HCT116 (cell line): ENCODE measurements at regions not wholly inside any gene's neighbourhood (a gene's known extent, or its start where the extent isn't known, plus 50 kb on each side); places are given as distances from the start of the nearest gene placed in this dataset.

Experiments used
- ATAC-seq: fragments of 200-7000 bp; cut with Tn5 transposase; 2 replicates; pipeline ENCODE4 v1.9.1; 2020; ENCODE audit warnings: mild to moderate bottlenecking, moderate library complexity
- BruUV-seq: library from RNA; stranded (reverse); fragments of 400-500 nt; replicated peaks from 2 replicates; lab custom pipeline; 2021; lab: Mats Ljungman, UMichigan
- CTCF ChIA-PET: fragments of 300-600 bp; sonication (Branson Sonifier 250); formaldehyde crosslinking; loops from one replicate; lab custom pipeline; 2021; ENCODE audit warnings: antibody characterized with exemption; lab: Charles Lee
- POLR2A ChIA-PET: fragments of 300-600, 350-600 bp; sonication (Branson Sonifier 250); formaldehyde crosslinking; loops from one replicate; lab custom pipeline; 2021; ENCODE audit warnings: antibody characterized with exemption; lab: Charles Lee
- RAD21 ChIA-PET, 2 experiments: fragments of 300-600 bp; sonication (Branson Sonifier 250); formaldehyde crosslinking; loops; one replicate each; lab custom pipeline; 2023; ENCODE audit warnings: low total read pairs in 2 of 2; ENCODE audit not compliant: uncharacterized antibody in 2 of 2, unreplicated experiment in 2 of 2, low non-redundant PET in 1 of 2; lab: Charles Lee
- DNase-seq: peaks from one replicate; pipeline ENCODE4 v3.0.0-alpha.2; 2010; ENCODE audit warnings: low read depth, low spot score
- H2AFZ ChIP-seq: fragments of 200-600 bp; shearing (Covaris generic), sonication (generic); 2 replicates; pipeline ENCODE4 v1.6.1; 2017; ENCODE audit warnings: low read depth, mixed run types, mixed read lengths, antibody characterized with exemption, low read length; ENCODE audit not compliant: poor library complexity, severe bottlenecking
- H3K27ac ChIP-seq: 2 replicates; pipeline ENCODE4 v1.5.1; 2012; ENCODE audit warnings: low read depth, low read length
- H3K27me3 ChIP-seq: fragments of 200-600 bp; sonication (generic); 2 replicates; pipeline ENCODE4 v1.6.1; 2016; ENCODE audit warnings: mixed run types, low read length, mixed read lengths; ENCODE audit not compliant: insufficient read depth
- H3K36me3 ChIP-seq, 2 experiments: fragments of 200-500 bp in 1 of 2; fragments of 200-600 bp in 1 of 2; sonication (Bioruptor generic) in 1 of 2; sonication (generic) in 1 of 2; 2 replicates each; pipeline versions ENCODE4 v1.5.1 to v1.6.1; 2014 to 2016; ENCODE audit warnings: low read length in 2 of 2, inconsistent platforms in 1 of 2, mixed read lengths in 1 of 2, mixed run types in 1 of 2; ENCODE audit not compliant: insufficient read depth in 2 of 2, control insufficient read depth in 1 of 2
- H3K4me1 ChIP-seq, 2 experiments: fragments of 200-600 bp in 1 of 2; sonication (generic) in 1 of 2; 2 replicates each; pipeline versions ENCODE4 v1.5.1 to v1.6.1; 2012 to 2017; ENCODE audit warnings: low read length in 2 of 2, inconsistent platforms in 1 of 2, mild to moderate bottlenecking in 1 of 2, mixed read lengths in 1 of 2, mixed run types in 1 of 2, moderate library complexity in 1 of 2; ENCODE audit not compliant: insufficient read depth in 2 of 2, control insufficient read depth in 1 of 2
- H3K4me2 ChIP-seq: fragments of 200-600 bp; sonication (generic); 2 replicates; pipeline ENCODE4 v1.6.1; 2017; ENCODE audit warnings: mixed run types, low read length, mixed read lengths
- H3K4me3 ChIP-seq, 2 experiments: fragments of 200-600 bp in 1 of 2; sonication (generic) in 1 of 2; replicated peaks in 1 of 2; 2 replicates each; pipeline ENCODE4 v1.5.1; 2011 to 2016; ENCODE audit warnings: low read length in 2 of 2, control low read depth in 1 of 2, low read depth in 1 of 2, mild to moderate bottlenecking in 1 of 2, mixed read lengths in 1 of 2, mixed run types in 1 of 2
- H3K79me2 ChIP-seq: fragments of 200-600 bp; sonication (generic); 2 replicates; pipeline ENCODE4 v1.6.1; 2017; ENCODE audit warnings: mild to moderate bottlenecking, mixed run types, low read length, moderate library complexity, mixed read lengths; ENCODE audit not compliant: insufficient read depth
- H3K9ac ChIP-seq: fragments of 200-600 bp; sonication (generic); 2 replicates; pipeline ENCODE4 v1.6.1; 2016; ENCODE audit warnings: low read length, mixed read lengths
- H3K9me2 ChIP-seq: fragments of 200-600 bp; sonication (generic), shearing (Covaris generic); 2 replicates; pipeline ENCODE4 v1.6.1; 2017; ENCODE audit warnings: mixed run types, mild to moderate bottlenecking, moderate library complexity; ENCODE audit not compliant: insufficient read depth
- H3K9me3 ChIP-seq, 2 experiments: fragments of 200-500 bp in 1 of 2; fragments of 200-600 bp in 1 of 2; sonication (Bioruptor generic) in 1 of 2; sonication (generic) in 1 of 2; 2 replicates each; pipeline ENCODE4 v1.6.1; 2014 to 2017; ENCODE audit warnings: low read length in 2 of 2, mixed read lengths in 2 of 2, inconsistent platforms in 1 of 2, low read depth in 1 of 2, mild to moderate bottlenecking in 1 of 2, mixed run types in 1 of 2, moderate library complexity in 1 of 2; ENCODE audit not compliant: control insufficient read depth in 1 of 2, insufficient read depth in 1 of 2
- H4K20me1 ChIP-seq: fragments of 200-600 bp; sonication (generic), shearing (Covaris generic); 2 replicates; pipeline ENCODE4 v1.6.1; 2017; ENCODE audit warnings: mixed run types, mild to moderate bottlenecking, moderate library complexity; ENCODE audit not compliant: insufficient read depth
- CBX3 ChIP-seq: IDR thresholded peaks from 2 replicates; pipeline ENCODE4 v1.6.1; 2012; ENCODE audit warnings: low read depth
- ELF1 ChIP-seq: IDR thresholded peaks from 2 replicates; pipeline ENCODE4 v1.6.1; 2012; ENCODE audit warnings: low read depth, borderline replicate concordance
- EZH2phosphoT487 ChIP-seq: fragments of 200-600 bp; IDR thresholded peaks from 2 replicates; pipeline ENCODE4 v1.6.1; 2018; ENCODE audit warnings: antibody characterized with exemption, borderline replicate concordance
- POLR2A ChIP-seq: IDR thresholded peaks from 2 replicates; pipeline ENCODE4 v1.7.0; 2011; ENCODE audit warnings: borderline replicate concordance; ENCODE audit not compliant: insufficient read depth, insufficient read length; ENCODE audit errors: extremely low read depth
- RAD21 ChIP-seq: IDR thresholded peaks from 2 replicates; pipeline ENCODE4 v1.6.1; 2012; ENCODE audit warnings: low read depth, mild to moderate bottlenecking
- SIN3A ChIP-seq: IDR thresholded peaks from 2 replicates; pipeline ENCODE4 v1.6.1; 2012; ENCODE audit warnings: low read depth
- SRF ChIP-seq: IDR thresholded peaks from 2 replicates; pipeline ENCODE4 v1.6.1; 2012; ENCODE audit warnings: low read depth
- ZBTB33 ChIP-seq: IDR thresholded peaks from 2 replicates; pipeline ENCODE4 v1.6.1; 2011; ENCODE audit warnings: mild to moderate bottlenecking, low read length, moderate library complexity; ENCODE audit not compliant: insufficient replicate concordance; ENCODE audit errors: extremely low read depth
- ZFX ChIP-seq: fragments of 450-650 bp; IDR thresholded peaks from 2 replicates; pipeline ENCODE4 v1.6.1; 2017
- ZNF274 ChIP-seq: fragments of 200-500 bp; sonication (Bioruptor generic); IDR thresholded peaks from 2 replicates; pipeline ENCODE4 v1.6.1; 2014; ENCODE audit warnings: mild to moderate bottlenecking, low read depth, low read length, inconsistent platforms
- intact Hi-C: fragments of 100-400 bp; cut with micrococcal nuclease; formaldehyde crosslinking; loops from 2 replicates; pipeline ENCODE4 v1.10.0; 2022
- TF ChIP-seq, protein P1 (sequence below), 3 experiments: fragments of 200-600 bp in 1 of 3; sonication (generic) in 1 of 3; IDR thresholded peaks in 2 of 3; conservative IDR thresholded peaks in 1 of 3; 2 replicates each; pipeline ENCODE4 v1.5.1; 2012 to 2017; ENCODE audit warnings: low read depth in 2 of 3, low read length in 2 of 3, antibody characterized with exemption in 1 of 3, borderline replicate concordance in 1 of 3, control low read depth in 1 of 3, mild to moderate bottlenecking in 1 of 3, mixed read lengths in 1 of 3, mixed run types in 1 of 3, moderate library complexity in 1 of 3; ENCODE audit not compliant: insufficient read depth in 1 of 3
- TF ChIP-seq, protein P2 (sequence below): IDR thresholded peaks from 2 replicates; pipeline ENCODE4 v1.6.1; 2012

DNA sequence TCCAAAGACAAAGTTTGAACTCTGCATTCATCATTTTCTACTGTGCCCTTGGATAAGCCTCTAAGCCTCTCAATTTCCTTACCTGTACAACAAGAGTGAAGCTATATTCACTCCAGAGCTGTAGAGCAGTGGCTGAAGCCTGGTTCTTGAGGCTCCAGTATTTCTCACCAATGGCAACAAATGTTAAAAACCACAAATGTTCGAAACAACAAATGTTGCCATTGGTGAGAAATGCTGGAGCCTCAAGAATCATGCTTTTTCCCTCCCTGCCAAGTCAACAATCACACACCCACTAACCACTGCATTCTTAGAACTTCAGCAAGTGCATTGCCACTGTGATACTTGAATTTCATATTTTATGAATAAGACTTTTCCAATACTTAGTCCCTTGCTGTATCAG lies 237.9 kb downstream of the TMEM26 start:
- H3K9me3 ChIP-seq = no peaks in the 10 kb centered on the region
- no peaks in the 10 kb centered on the region for H3K4me1 ChIP-seq
- ChIA-PET RAD21 (no interaction called here), POLR2A (no interaction called here), CTCF (no interaction called here)
- no peak overlapping the region for H2AFZ ChIP-seq
- no peak overlapping the region for H3K27ac ChIP-seq
- no peaks in the 10 kb centered on the region for H3K79me2 ChIP-seq
- no peak overlapping the region for H3K9ac ChIP-seq
- TF ChIP-seq CBX3 = no peak
- no peak for TF ChIP-seq SIN3A
- TF ChIP-seq, protein P1, sequence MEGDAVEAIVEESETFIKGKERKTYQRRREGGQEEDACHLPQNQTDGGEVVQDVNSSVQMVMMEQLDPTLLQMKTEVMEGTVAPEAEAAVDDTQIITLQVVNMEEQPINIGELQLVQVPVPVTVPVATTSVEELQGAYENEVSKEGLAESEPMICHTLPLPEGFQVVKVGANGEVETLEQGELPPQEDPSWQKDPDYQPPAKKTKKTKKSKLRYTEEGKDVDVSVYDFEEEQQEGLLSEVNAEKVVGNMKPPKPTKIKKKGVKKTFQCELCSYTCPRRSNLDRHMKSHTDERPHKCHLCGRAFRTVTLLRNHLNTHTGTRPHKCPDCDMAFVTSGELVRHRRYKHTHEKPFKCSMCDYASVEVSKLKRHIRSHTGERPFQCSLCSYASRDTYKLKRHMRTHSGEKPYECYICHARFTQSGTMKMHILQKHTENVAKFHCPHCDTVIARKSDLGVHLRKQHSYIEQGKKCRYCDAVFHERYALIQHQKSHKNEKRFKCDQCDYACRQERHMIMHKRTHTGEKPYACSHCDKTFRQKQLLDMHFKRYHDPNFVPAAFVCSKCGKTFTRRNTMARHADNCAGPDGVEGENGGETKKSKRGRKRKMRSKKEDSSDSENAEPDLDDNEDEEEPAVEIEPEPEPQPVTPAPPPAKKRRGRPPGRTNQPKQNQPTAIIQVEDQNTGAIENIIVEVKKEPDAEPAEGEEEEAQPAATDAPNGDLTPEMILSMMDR (IDR thresholded peaks at IDR 0.05 in 2 of 3, conservative IDR thresholded peaks at IDR 0.05 in 1 of 3; ENCODE audit: borderline replicate concordance in 1 of 3, insufficient read depth in 1 of 3, low read depth in 2 of 3, low read length in 2 of 3) = no peak
- no peak for TF ChIP-seq ZFX
- TF ChIP-seq RAD21 = no peak
- no peak for TF ChIP-seq ELF1
- TF ChIP-seq EZH2phosphoT487 = no peak
- no peak for TF ChIP-seq ZNF274
- TF ChIP-seq SRF = no peak
- TF ChIP-seq ZBTB33 = no peak
- TF ChIP-seq, protein P2, sequence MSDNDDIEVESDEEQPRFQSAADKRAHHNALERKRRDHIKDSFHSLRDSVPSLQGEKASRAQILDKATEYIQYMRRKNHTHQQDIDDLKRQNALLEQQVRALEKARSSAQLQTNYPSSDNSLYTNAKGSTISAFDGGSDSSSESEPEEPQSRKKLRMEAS = no peak
- TF ChIP-seq POLR2A = no peak
- no peaks in the 10 kb centered on the region for H3K36me3 ChIP-seq
- BruUV-seq = no TSS peak
- no peak overlapping the region for H3K4me2 ChIP-seq
- DNase-seq = no peak
- H3K9me2 ChIP-seq = no peaks in the 10 kb centered on the region
- no peaks in the 10 kb centered on the region for H3K27me3 ChIP-seq
- H3K4me3 ChIP-seq = no peak overlapping the region
- intact Hi-C loops = no loop called here
- no peaks in the 10 kb centered on the region for H4K20me1 ChIP-seq
- ATAC-seq = no peak
